Neural progenitor cell (in vitro differentiated cells): ENCODE measurements at regions not wholly inside any gene's neighbourhood (a gene's known extent, or its start where the extent isn't known, plus 50 kb on each side); places are given as distances from the start of the nearest gene placed in this dataset.

ENCODE experiments used
- DNase-seq: peaks from one replicate; pipeline ENCODE4 v3.0.0-alpha.2; 2016; ENCODE audit warnings: low spot score
- H2AFZ ChIP-seq: fragments of 200-600 bp; sonication (generic); replicated peaks from 2 replicates; pipeline ENCODE4 v1.6.1; 2016; ENCODE audit warnings: antibody characterized with exemption
- H3F3A ChIP-seq: fragments of 200-600 bp; sonication (generic); 2 replicates; pipeline ENCODE4 v1.6.1; 2016; ENCODE audit warnings: antibody characterized with exemption, low read depth
- H3K27ac ChIP-seq: fragments of 200-600 bp; sonication (generic); 2 replicates; pipeline ENCODE4 v1.5.1; 2016; ENCODE audit warnings: mild to moderate bottlenecking
- H3K27me3 ChIP-seq: fragments of 200-600 bp; sonication (generic); 2 replicates; pipeline ENCODE4 v1.6.1; 2016; ENCODE audit warnings: mild to moderate bottlenecking, moderate library complexity
- H3K36me3 ChIP-seq: fragments of 200-600 bp; sonication (generic); 2 replicates; pipeline ENCODE4 v1.5.1; 2016
- H3K4me1 ChIP-seq: fragments of 200-600 bp; sonication (generic); 2 replicates; pipeline ENCODE4 v1.6.1; 2016; ENCODE audit warnings: mixed run types
- H3K4me2 ChIP-seq: fragments of 200-600 bp; sonication (generic); 2 replicates; pipeline ENCODE4 v1.6.1; 2016
- H3K4me3 ChIP-seq: fragments of 200-600 bp; sonication (generic); 2 replicates; pipeline ENCODE4 v1.5.1; 2016
- H3K79me2 ChIP-seq: fragments of 200-600 bp; sonication (generic); 2 replicates; pipeline ENCODE4 v1.6.1; 2016; ENCODE audit warnings: low read depth
- H3K9ac ChIP-seq: fragments of 200-600 bp; sonication (generic); 2 replicates; pipeline ENCODE4 v1.6.1; 2016
- H3K9me3 ChIP-seq: fragments of 200-600 bp; sonication (generic); 2 replicates; pipeline ENCODE4 v1.5.1; 2016; ENCODE audit warnings: low read depth
- H4K20me1 ChIP-seq: fragments of 200-600 bp; sonication (generic); 2 replicates; pipeline ENCODE4 v1.6.1; 2016; ENCODE audit warnings: low read depth
- H3K27ac Mint-ChIP-seq: 3 replicates; pipeline ENCODE4 v1.8.0; 2021; ENCODE audit warnings: mixed read lengths
- H3K27me3 Mint-ChIP-seq: 2 replicates; pipeline ENCODE4 v1.8.0; 2022; ENCODE audit warnings: low read depth, mild to moderate bottlenecking, inconsistent platforms, moderate library complexity, mixed read lengths; ENCODE audit not compliant: insufficient read depth
- H3K36me3 Mint-ChIP-seq: 3 replicates; pipeline ENCODE4 v1.8.0; 2021; ENCODE audit warnings: mixed read lengths
- H3K4me1 Mint-ChIP-seq: 3 replicates; pipeline ENCODE4 v1.8.0; 2021; ENCODE audit warnings: mixed read lengths
- H3K4me3 Mint-ChIP-seq: 3 replicates; pipeline ENCODE4 v1.8.0; 2021; ENCODE audit warnings: mild to moderate bottlenecking, moderate library complexity, mixed read lengths
- H3K9me3 Mint-ChIP-seq: 3 replicates; pipeline ENCODE4 v1.8.0; 2020; ENCODE audit warnings: mixed read lengths
- EZH2 ChIP-seq: fragments of 200-600 bp; sonication (generic); IDR thresholded peaks from 2 replicates; pipeline ENCODE4 v1.6.1; 2017; ENCODE audit warnings: antibody characterized with exemption, mild to moderate bottlenecking, moderate library complexity
- EZH2phosphoT487 ChIP-seq: fragments of 200-600 bp; sonication (generic); IDR thresholded peaks from 2 replicates; pipeline ENCODE4 v1.6.1; 2017; ENCODE audit warnings: antibody characterized with exemption
- TF ChIP-seq, protein P1 (sequence below): fragments of 200-600 bp; sonication (generic); IDR thresholded peaks from 2 replicates; pipeline ENCODE4 v1.5.1; 2017; ENCODE audit warnings: antibody characterized with exemption, mild to moderate bottlenecking

DNA sequence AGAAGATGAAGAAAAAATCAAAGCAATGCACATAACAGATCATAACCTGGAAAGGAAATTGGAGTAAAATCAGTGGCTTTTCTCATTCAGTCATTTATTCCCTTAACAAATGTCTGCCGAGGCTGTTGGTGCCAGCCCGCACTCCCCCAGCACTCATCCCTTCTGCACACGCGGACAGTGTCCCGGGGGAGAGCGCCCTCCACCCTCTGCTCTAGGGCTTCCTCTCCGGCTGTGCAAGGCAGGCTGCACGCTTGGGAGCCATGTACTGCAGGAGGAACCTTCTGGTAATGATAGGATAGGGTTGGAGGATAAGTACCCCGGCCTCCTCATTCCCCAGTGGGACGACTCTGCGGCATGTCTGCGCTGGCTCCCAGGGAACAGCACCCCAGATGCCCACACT is 134.5 kb downstream of the PAX1 start:
- Mint-ChIP-seq H3K36me3 (no peaks in the 10 kb centered on the region), H3K4me1 (no peaks in the 10 kb centered on the region), H3K27me3 (no peaks in the 10 kb centered on the region), H3K4me3 (no peak overlapping the region), H3K27ac (no peak overlapping the region), H3K9me3 (no peaks in the 10 kb centered on the region)
- Histone ChIP-seq H3K36me3 (no peaks in the 10 kb centered on the region), H2AFZ (no peak overlapping the region), H3K79me2 (no peaks in the 10 kb centered on the region), H4K20me1 (no peaks in the 10 kb centered on the region), H3K4me3 (no peak overlapping the region), H3K27me3 (no peaks in the 10 kb centered on the region), H3K27ac (no peak overlapping the region), H3F3A (no peaks in the 10 kb centered on the region), H3K4me2 (no peak overlapping the region), H3K9ac (no peak overlapping the region), H3K9me3 (no peaks in the 10 kb centered on the region), H3K4me1 (no peaks in the 10 kb centered on the region)
- no peak for TF ChIP-seq EZH2phosphoT487
- TF ChIP-seq EZH2 = no peak
- TF ChIP-seq, protein P1, sequence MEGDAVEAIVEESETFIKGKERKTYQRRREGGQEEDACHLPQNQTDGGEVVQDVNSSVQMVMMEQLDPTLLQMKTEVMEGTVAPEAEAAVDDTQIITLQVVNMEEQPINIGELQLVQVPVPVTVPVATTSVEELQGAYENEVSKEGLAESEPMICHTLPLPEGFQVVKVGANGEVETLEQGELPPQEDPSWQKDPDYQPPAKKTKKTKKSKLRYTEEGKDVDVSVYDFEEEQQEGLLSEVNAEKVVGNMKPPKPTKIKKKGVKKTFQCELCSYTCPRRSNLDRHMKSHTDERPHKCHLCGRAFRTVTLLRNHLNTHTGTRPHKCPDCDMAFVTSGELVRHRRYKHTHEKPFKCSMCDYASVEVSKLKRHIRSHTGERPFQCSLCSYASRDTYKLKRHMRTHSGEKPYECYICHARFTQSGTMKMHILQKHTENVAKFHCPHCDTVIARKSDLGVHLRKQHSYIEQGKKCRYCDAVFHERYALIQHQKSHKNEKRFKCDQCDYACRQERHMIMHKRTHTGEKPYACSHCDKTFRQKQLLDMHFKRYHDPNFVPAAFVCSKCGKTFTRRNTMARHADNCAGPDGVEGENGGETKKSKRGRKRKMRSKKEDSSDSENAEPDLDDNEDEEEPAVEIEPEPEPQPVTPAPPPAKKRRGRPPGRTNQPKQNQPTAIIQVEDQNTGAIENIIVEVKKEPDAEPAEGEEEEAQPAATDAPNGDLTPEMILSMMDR = no peak
- no peak for DNase-seq

GRCh38 chr20:21836346-21836745 is 130.9 kb downstream of the PAX1 start:
- no peak overlapping the region for H3K9ac ChIP-seq
- DNase-seq = no peak
- H3K4me2 ChIP-seq = no peak overlapping the region
- no peak overlapping the region for H3K4me3 ChIP-seq
- H3K9me3 ChIP-seq = no peaks in the 10 kb centered on the region
- H3K36me3 ChIP-seq = no peaks in the 10 kb centered on the region
- H3K9me3 Mint-ChIP-seq = no peaks in the 10 kb centered on the region
- no peaks in the 10 kb centered on the region for H3K79me2 ChIP-seq
- H3K4me1 ChIP-seq = no peaks in the 10 kb centered on the region
- H3K4me1 Mint-ChIP-seq = no peaks in the 10 kb centered on the region
- peak overlapping the region; percentile 15 for H2AFZ ChIP-seq
- no peak overlapping the region for H3K27ac ChIP-seq
- H3K4me3 Mint-ChIP-seq = no peak overlapping the region
- no peaks in the 10 kb centered on the region for H3K27me3 ChIP-seq
- TF ChIP-seq, protein P1 = no peak
- TF ChIP-seq EZH2 (no peak), EZH2phosphoT487 (no peak)
- H3K27ac Mint-ChIP-seq = no peak overlapping the region
- H3F3A ChIP-seq = no peaks in the 10 kb centered on the region
- H3K27me3 Mint-ChIP-seq = no peaks in the 10 kb centered on the region
- no peaks in the 10 kb centered on the region for H3K36me3 Mint-ChIP-seq
- no peaks in the 10 kb centered on the region for H4K20me1 ChIP-seq

DNA sequence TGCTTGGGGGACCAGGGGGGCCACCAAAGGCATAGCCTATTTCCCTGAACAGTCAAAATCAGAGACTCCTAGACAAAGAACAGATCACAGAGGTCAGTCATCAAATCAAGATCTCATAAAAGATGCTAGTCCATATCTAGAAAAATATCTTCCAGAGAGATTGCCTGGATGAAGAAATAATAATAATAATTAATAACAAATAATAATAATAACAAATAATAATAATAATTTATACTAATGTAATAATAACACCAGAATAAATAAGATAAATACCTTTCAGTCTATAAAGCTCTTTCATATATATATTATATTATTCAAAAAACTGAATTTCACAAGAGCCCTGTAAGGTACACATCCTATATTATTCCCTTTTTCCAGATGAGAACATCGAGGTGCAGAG is 129.6 kb downstream of the PAX1 start:
- no peak for DNase-seq
- no peaks in the 10 kb centered on the region for H3K4me1 Mint-ChIP-seq

More for the DNA sequence above, 129.6 kb downstream of the PAX1 start:
- H3K9me3 ChIP-seq = no peaks in the 10 kb centered on the region
- no peak overlapping the region for H3K4me2 ChIP-seq
- no peak overlapping the region for H3K27ac ChIP-seq
- H3K9ac ChIP-seq = no peak overlapping the region
- Mint-ChIP-seq H3K27ac (no peak overlapping the region), H3K27me3 (no peaks in the 10 kb centered on the region), H3K4me3 (no peak overlapping the region), H3K9me3 (no peaks in the 10 kb centered on the region), H3K36me3 (no peaks in the 10 kb centered on the region)
- no peak for TF ChIP-seq EZH2phosphoT487
- no peak for TF ChIP-seq EZH2
- TF ChIP-seq, protein P1 = no peak
- H3F3A ChIP-seq = no peaks in the 10 kb centered on the region
- no peak overlapping the region for H3K4me3 ChIP-seq
- no peaks in the 10 kb centered on the region for H3K79me2 ChIP-seq
- no peaks in the 10 kb centered on the region for H3K36me3 ChIP-seq
- H4K20me1 ChIP-seq = no peaks in the 10 kb centered on the region
- H3K4me1 ChIP-seq = no peaks in the 10 kb centered on the region
- no peak overlapping the region for H2AFZ ChIP-seq
- H3K27me3 ChIP-seq = no peaks in the 10 kb centered on the region
